HG03064 (cell line): ENCODE measurements at regions not wholly inside any gene's neighbourhood (a gene's known extent, or its start where the extent isn't known, plus 50 kb on each side); places are given as distances from the start of the nearest gene placed in this dataset.

Source experiments
- ATAC-seq: cut with Tn5 transposase; IDR thresholded peaks from one replicate; pipeline ENCODE4 v1.9.1; 2021; ENCODE audit warnings: low read depth; ENCODE audit not compliant: unreplicated experiment

DNA sequence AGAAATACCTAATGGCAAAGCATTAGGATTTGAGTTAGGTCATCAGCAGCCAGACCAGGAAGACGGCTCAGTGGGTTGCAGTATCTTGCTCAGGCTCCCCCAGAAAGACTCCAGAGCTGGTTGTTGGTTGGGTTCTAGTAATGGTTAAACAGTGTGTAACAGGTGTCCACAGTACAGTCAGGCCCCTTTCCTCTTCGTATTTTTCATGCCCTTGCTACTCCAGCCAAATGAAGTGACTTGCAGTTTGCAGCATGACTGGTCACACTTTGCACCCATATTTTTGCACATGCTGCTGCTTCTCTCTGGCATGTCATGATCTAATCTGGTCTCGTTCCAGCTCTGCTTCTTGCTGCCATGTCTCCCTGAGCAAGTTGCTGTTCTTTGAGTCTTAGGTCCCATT lies 60.6 kb upstream of the TRPC7 start:
- ATAC-seq = no peak

DNA sequence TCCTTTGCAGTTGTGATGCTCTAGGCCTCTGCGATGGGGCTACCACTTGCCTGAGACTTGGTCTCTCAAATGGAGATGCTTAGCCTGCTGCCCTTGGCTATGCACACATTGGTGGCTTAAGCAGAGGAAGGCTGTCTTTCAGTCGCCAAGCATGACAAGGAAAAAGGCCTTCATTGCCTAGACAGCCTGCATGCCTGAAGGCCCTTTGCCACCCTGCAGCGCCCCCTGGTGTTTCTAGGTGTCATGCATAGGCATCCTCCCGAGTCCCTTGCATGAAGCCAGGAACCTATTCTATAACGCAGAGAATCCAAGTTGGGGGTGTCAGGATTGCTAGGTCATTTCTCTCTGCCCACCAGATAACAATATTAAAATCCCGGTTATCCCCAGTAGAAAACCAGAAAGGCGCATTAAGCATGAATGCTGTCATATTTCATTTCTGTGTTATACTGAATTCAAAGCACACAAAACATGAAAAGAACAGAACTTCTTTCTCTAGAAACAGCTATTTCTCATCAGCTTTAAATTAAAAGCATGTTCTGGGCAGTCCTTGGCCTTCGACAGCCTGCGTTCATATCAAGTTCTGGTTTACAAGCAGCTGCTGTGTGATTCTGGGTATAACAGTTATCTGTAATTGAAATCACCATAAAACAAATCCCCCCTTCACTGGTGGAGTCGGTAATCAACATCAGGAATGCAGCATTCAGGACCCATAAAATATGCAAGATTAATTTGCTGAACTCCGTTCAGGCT lies 59.7 kb upstream of the TRPC7 start:
- ATAC-seq = no peak

DNA sequence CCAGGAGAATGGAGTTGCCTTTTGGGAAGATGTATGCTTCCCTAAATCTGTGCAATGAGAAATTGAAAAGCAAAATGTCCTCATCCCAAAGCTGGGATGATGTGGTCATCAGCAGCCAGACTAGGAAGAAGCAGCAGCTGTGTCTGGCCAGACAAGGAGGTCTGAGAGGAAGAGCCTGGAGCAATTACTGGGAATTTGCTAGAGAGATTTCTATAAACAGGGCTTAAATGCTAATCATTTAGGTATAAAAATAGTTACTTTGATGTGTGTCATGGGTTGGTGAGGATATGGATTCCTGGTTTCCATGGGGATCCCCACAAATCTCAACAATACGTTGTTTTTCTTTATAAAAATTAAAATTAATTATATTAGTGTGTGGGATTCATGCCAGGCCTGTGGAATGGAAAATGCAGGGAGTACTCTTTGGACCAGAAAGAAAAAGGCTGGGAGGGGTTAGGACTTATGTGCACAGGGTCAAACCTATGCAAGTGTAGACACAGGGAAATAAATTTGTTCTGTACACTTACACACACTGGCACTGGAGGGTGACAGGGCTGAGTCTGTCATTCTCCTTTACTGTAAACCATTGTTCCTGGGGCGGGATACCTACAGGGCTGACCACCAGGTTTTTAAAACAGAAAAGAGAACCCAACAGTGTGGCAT lies 58.7 kb upstream of the TRPC7 start:
- no peak for ATAC-seq

DNA sequence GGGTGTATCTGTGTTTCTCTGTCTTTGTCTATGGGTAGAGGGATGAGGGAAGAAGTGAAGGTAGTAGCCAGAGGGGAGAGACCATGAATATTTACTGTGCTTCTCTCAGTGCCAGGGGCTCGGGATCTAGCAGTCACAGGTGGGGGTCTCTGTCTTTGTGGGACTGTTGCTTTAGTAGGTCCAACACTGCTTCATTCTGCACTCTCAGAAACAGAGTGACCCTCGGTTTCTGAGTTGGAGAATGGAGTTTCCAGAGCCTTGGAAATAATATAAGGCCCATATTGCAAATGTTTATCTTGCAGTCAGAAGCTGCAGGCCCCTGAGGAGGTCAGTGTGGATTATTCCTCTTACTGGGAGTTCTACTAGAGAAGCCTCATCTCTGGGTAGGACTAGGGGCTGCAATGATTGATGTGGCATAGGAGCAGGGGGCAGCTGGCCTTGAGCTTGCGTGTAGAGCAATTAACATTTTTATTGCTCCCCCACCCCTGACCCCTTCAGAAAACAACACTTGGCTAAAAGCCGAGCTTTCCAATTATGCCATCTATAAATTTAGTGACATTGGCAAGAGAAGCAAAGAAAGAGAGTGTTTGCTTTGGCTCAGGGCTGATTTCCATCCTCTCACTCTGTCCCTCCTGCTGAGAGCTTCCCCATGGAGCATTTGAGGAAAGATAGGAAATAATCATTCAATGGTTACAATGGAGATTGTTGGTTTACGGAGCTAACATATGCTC lies 55.0 kb upstream of the TRPC7 start:
- no peak for ATAC-seq

DNA sequence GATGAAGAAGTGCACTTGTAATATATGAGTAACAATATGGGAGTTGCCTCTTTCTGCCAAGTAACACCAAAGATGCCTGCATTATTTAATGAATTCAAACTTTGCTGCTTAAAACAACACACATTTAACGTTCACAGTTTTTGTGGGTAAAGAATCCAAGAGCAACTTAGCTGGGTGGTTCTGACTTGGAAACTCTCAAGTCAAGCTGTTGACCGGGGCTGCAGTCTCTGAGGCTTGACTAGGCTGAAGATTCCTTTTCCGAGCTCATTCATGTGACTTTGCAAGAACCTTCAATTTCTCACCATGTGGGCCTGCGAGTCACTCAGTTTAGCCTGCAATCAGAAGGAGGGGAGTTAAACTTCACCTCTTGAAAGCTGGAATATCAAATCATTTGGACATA lies 53.0 kb upstream of the TRPC7 start:
- ATAC-seq = no peak
